HepG2 (cell line): ENCODE measurements at regions not wholly inside any gene's neighbourhood (a gene's known extent, or its start where the extent isn't known, plus 50 kb on each side); places are given as distances from the start of the nearest gene placed in this dataset.

Source experiments
- ATAC-seq: fragments of 200-7000 bp; cut with Tn5 transposase; 3 replicates; pipeline ENCODE4 v1.9.1; 2020; ENCODE audit warnings: mild to moderate bottlenecking, moderate library complexity
- BruUV-seq: library from RNA; stranded (reverse); fragments of 400-500 nt; replicated peaks from 2 replicates; lab custom pipeline; 2021; lab: Mats Ljungman, UMichigan
- CTCF ChIA-PET: fragments of 300-600 bp; formaldehyde crosslinking; extraction: SDS; loops from one replicate; lab custom pipeline; 2021; ENCODE audit warnings: low total read pairs, inconsistent platforms, low intra/inter-chr PET ratio; lab: Yijun Ruan, JAX
- POLR2A ChIA-PET: fragments of 350-600 bp; sonication (Branson Sonifier 250); formaldehyde crosslinking; loops from one replicate; lab custom pipeline; 2020; ENCODE audit warnings: antibody characterized with exemption, inconsistent platforms; lab: Yijun Ruan, JAX
- DNase-seq: peaks from one replicate; pipeline ENCODE4 v3.0.0-alpha.2; 2015; ENCODE audit warnings: low spot score
- FAIRE-seq: peaks from 3 replicates; lab custom pipeline; 2011; peaks lifted over from hg19 to GRCh38; lab: Jason Lieb, UNC
- H2AFZ ChIP-seq: one replicate; pipeline ENCODE4 v1.6.1; 2011; ENCODE audit warnings: low read length, inconsistent platforms
- H3K27ac ChIP-seq: fragments of 300-600 bp; 3 replicates; pipeline ENCODE4 v1.8.0; 2011; ENCODE audit warnings: mixed run types, mild to moderate bottlenecking, mixed read lengths, low read length, inconsistent platforms; ENCODE audit not compliant: insufficient read depth; ENCODE audit errors: extremely low read length
- H3K27me3 ChIP-seq, 2 experiments: fragments of 200-600 bp in 1 of 2; 2 replicates in 1 of 2; 3 replicates in 1 of 2; pipeline versions ENCODE4 v1.6.0 to v1.8.0; 2011; ENCODE audit warnings: low read length in 2 of 2, mild to moderate bottlenecking in 2 of 2, moderate library complexity in 2 of 2, inconsistent platforms in 1 of 2; ENCODE audit not compliant: insufficient read depth in 2 of 2, control insufficient read depth in 1 of 2
- H3K36me3 ChIP-seq, 2 experiments: fragments of 200-600 bp in 1 of 2; replicated peaks in 1 of 2; 2 replicates in 1 of 2; 3 replicates in 1 of 2; pipeline versions ENCODE4 v1.5.1 to v1.8.0; 2011; ENCODE audit warnings: low read length in 2 of 2, inconsistent platforms in 1 of 2; ENCODE audit not compliant: insufficient read depth in 2 of 2, control insufficient read depth in 1 of 2
- H3K4me1 ChIP-seq: 2 replicates; pipeline ENCODE4 v1.5.1; 2012; ENCODE audit warnings: low read length, inconsistent platforms; ENCODE audit not compliant: insufficient read depth
- H3K4me2 ChIP-seq: 2 replicates; pipeline ENCODE4 v1.6.0; 2011; ENCODE audit warnings: low read depth, low read length, inconsistent platforms
- H3K4me3 ChIP-seq, 3 experiments: fragments of 200-600 bp in 1 of 3; sonication (generic), shearing (Covaris generic) in 1 of 3; replicated peaks in 1 of 3; 2 replicates each; pipeline ENCODE4 v1.5.1; 2011 to 2016; ENCODE audit warnings: low read length in 3 of 3, inconsistent platforms in 2 of 3, low read depth in 2 of 3, mild to moderate bottlenecking in 2 of 3, control low read depth in 1 of 3, mixed read lengths in 1 of 3; ENCODE audit not compliant: insufficient read depth in 1 of 3
- H3K79me2 ChIP-seq: one replicate; pipeline ENCODE4 v1.6.1; 2011; ENCODE audit warnings: low read length, inconsistent platforms; ENCODE audit not compliant: insufficient read depth
- H3K9ac ChIP-seq: 2 replicates; pipeline ENCODE4 v1.6.0; 2011; ENCODE audit warnings: mild to moderate bottlenecking, low read depth, low read length, inconsistent platforms; ENCODE audit not compliant: insufficient read depth
- H3K9me3 ChIP-seq: 2 replicates; pipeline ENCODE4 v1.5.1; 2012; ENCODE audit warnings: mild to moderate bottlenecking, low read length
- H4K20me1 ChIP-seq: 2 replicates; pipeline ENCODE4 v1.6.0; 2011; ENCODE audit warnings: inconsistent platforms, mild to moderate bottlenecking, low read length, moderate library complexity; ENCODE audit not compliant: insufficient read depth
- BRD4 ChIP-seq: sonication (generic); formaldehyde crosslinking; IDR thresholded peaks from 2 replicates; pipeline ENCODE4 v1.4.0; 2020; ENCODE audit warnings: missing genetic modification reagents
- GZF1 ChIP-seq: sonication (generic); formaldehyde crosslinking; IDR thresholded peaks from 2 replicates; pipeline ENCODE4 v1.5.1; 2020; ENCODE audit warnings: mild to moderate bottlenecking, missing genetic modification reagents
- KLF13 ChIP-seq: sonication (generic); formaldehyde crosslinking; IDR thresholded peaks from 2 replicates; pipeline ENCODE4 v1.4.0; 2020; ENCODE audit warnings: mild to moderate bottlenecking, missing genetic modification reagents
- KLF9 ChIP-seq: IDR thresholded peaks from 2 replicates; pipeline ENCODE4 v1.6.1; 2016; ENCODE audit warnings: low read depth
- NCOR1 ChIP-seq: fragments of 200-600 bp; sonication (generic); IDR thresholded peaks from 2 replicates; pipeline ENCODE4 v1.7.0; 2017; ENCODE audit warnings: antibody characterized with exemption, low read length, borderline replicate concordance
- PHB2 ChIP-seq: fragments of 450-650 bp; IDR thresholded peaks from 2 replicates; pipeline ENCODE4 v1.6.1; 2018; ENCODE audit not compliant: partially characterized antibody
- RXRB ChIP-seq: IDR thresholded peaks from 2 replicates; pipeline ENCODE4 v1.6.1; 2016; ENCODE audit warnings: borderline replicate concordance, missing genetic modification reagents, missing compliant biosample characterization
- TEAD3 ChIP-seq: optimal IDR thresholded peaks from 2 replicates; pipeline ENCODE3; 2016; ENCODE audit warnings: borderline replicate concordance
- TP53 ChIP-seq: sonication (generic); formaldehyde crosslinking; conservative IDR thresholded peaks from 2 replicates; pipeline ENCODE4 v1.4.0; 2020; ENCODE audit warnings: missing genetic modification reagents
- ZNF329 ChIP-seq: sonication (generic); formaldehyde crosslinking; IDR thresholded peaks from 2 replicates; pipeline ENCODE4 v1.9.0; 2021; ENCODE audit warnings: low read depth, mild to moderate bottlenecking, missing genetic modification reagents
- ZNF672 ChIP-seq: sonication (generic); formaldehyde crosslinking; IDR thresholded peaks from 2 replicates; pipeline ENCODE4 v1.8.1; 2022; ENCODE audit warnings: missing genetic modification reagents
- ZNF713 ChIP-seq: sonication (generic); formaldehyde crosslinking; IDR thresholded peaks from 2 replicates; pipeline ENCODE4 v1.4.0; 2020; ENCODE audit warnings: mild to moderate bottlenecking, missing genetic modification reagents
- WGBS: methylation state at CpG from one replicate; pipeline ENCODE4 v1.1.6; 2017; ENCODE audit warnings: low lambda C conversion rate; 5-methylcytosine and 5-hydroxymethylcytosine counted together
- in situ Hi-C: cut with HindIII; loops from 2 replicates; pipeline ENCODE4 v1.10.0; 2017; ENCODE audit warnings: low pct_unique_long_range_greater_than_20kb; ENCODE audit not compliant: extremely low pct_ligation_motif_present
- intact Hi-C: fragments of 100-400 bp; cut with micrococcal nuclease; formaldehyde crosslinking; loops from one replicate; pipeline ENCODE4 v1.10.0; 2022; ENCODE audit not compliant: unreplicated experiment
- TF ChIP-seq, protein P1 (sequence below): sonication (generic); formaldehyde crosslinking; IDR thresholded peaks from 2 replicates; pipeline ENCODE4 v1.4.0; 2020; ENCODE audit warnings: missing genetic modification reagents, borderline replicate concordance
- TF ChIP-seq, protein P2 (sequence below): sonication (generic); formaldehyde crosslinking; IDR thresholded peaks from 2 replicates; pipeline ENCODE4 v1.4.0; 2020; ENCODE audit warnings: low read depth, mild to moderate bottlenecking, missing genetic modification reagents
- TF ChIP-seq, protein P3 (sequence below): sonication (generic); formaldehyde crosslinking; IDR thresholded peaks from 2 replicates; pipeline ENCODE4 v1.5.1; 2020; ENCODE audit warnings: mild to moderate bottlenecking, missing genetic modification reagents, borderline replicate concordance

DNA sequence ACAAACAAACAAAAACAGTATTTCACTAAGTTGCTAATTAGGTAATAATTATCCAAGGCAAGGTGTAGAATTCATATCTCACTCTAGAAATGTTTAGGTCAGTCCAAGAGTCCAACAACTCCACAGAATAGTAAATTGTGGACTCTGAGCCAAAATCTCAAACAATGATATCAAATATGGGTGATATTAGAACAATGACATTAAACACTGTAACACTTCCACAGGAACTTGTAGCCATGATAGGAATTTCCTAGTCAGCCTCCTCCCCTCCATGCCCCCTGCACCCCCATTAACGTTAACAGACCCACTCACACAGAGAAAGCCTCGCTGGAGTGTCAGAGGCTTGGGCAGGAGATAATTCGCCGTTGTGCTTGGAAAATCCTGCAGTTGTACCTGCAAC lies 305.0 kb upstream of the PIK3R1 start:
- no peak overlapping the region for H3K4me3 ChIP-seq
- intact Hi-C loops (no loop called here), in situ Hi-C loops (no loop called here)
- H4K20me1 ChIP-seq: no peaks in the 10 kb centered on the region
- no peak overlapping the region for H3K4me2 ChIP-seq
- no TSS peak for BruUV-seq
- no peak overlapping the region for H3K27ac ChIP-seq
- ChIA-PET CTCF (no interaction called here), POLR2A (no interaction called here)
- H3K9me3 ChIP-seq: no peaks in the 10 kb centered on the region
- peaks cover 13% of the 10 kb centered on the region for H3K4me1 ChIP-seq
- H3K9ac ChIP-seq: no peak overlapping the region
- TF ChIP-seq, protein P1, sequence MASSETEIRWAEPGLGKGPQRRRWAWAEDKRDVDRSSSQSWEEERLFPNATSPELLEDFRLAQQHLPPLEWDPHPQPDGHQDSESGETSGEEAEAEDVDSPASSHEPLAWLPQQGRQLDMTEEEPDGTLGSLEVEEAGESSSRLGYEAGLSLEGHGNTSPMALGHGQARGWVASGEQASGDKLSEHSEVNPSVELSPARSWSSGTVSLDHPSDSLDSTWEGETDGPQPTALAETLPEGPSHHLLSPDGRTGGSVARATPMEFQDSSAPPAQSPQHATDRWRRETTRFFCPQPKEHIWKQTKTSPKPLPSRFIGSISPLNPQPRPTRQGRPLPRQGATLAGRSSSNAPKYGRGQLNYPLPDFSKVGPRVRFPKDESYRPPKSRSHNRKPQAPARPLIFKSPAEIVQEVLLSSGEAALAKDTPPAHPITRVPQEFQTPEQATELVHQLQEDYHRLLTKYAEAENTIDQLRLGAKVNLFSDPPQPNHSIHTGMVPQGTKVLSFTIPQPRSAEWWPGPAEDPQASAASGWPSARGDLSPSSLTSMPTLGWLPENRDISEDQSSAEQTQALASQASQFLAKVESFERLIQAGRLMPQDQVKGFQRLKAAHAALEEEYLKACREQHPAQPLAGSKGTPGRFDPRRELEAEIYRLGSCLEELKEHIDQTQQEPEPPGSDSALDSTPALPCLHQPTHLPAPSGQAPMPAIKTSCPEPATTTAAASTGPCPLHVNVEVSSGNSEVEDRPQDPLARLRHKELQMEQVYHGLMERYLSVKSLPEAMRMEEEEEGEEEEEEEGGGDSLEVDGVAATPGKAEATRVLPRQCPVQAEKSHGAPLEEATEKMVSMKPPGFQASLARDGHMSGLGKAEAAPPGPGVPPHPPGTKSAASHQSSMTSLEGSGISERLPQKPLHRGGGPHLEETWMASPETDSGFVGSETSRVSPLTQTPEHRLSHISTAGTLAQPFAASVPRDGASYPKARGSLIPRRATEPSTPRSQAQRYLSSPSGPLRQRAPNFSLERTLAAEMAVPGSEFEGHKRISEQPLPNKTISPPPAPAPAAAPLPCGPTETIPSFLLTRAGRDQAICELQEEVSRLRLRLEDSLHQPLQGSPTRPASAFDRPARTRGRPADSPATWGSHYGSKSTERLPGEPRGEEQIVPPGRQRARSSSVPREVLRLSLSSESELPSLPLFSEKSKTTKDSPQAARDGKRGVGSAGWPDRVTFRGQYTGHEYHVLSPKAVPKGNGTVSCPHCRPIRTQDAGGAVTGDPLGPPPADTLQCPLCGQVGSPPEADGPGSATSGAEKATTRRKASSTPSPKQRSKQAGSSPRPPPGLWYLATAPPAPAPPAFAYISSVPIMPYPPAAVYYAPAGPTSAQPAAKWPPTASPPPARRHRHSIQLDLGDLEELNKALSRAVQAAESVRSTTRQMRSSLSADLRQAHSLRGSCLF (CRISPR knock-in tag): no peak
- no peak for TF ChIP-seq NCOR1
- TF ChIP-seq KLF13: no peak
- TF ChIP-seq PHB2: no peak
- TF ChIP-seq KLF9 (CRISPR knock-in tag): no peak
- TF ChIP-seq ZNF713: no peak
- no peak for TF ChIP-seq ZNF329 (CRISPR knock-in tag)
- no peak for TF ChIP-seq TP53 (CRISPR knock-in tag)
- no peak for TF ChIP-seq TEAD3 (CRISPR knock-in tag)
- TF ChIP-seq, protein P2, sequence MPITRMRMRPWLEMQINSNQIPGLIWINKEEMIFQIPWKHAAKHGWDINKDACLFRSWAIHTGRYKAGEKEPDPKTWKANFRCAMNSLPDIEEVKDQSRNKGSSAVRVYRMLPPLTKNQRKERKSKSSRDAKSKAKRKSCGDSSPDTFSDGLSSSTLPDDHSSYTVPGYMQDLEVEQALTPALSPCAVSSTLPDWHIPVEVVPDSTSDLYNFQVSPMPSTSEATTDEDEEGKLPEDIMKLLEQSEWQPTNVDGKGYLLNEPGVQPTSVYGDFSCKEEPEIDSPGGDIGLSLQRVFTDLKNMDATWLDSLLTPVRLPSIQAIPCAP (CRISPR knock-in tag): no peak
- TF ChIP-seq, protein P3, sequence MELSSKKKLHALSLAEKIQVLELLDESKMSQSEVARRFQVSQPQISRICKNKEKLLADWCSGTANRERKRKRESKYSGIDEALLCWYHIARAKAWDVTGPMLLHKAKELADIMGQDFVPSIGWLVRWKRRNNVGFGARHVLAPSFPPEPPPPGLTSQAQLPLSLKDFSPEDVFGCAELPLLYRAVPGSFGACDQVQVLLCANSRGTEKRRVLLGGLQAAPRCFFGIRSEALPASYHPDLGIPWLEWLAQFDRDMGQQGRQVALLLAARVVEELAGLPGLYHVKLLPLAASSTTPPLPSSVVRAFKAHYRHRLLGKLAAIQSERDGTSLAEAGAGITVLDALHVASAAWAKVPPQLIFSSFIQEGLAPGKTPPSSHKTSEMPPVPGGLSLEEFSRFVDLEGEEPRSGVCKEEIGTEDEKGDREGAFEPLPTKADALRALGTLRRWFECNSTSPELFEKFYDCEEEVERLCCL: no peak
- no peak for TF ChIP-seq ZNF672 (CRISPR knock-in tag)
- no peak for TF ChIP-seq RXRB (CRISPR knock-in tag)
- no peak for TF ChIP-seq GZF1 (CRISPR knock-in tag)
- TF ChIP-seq BRD4 (CRISPR knock-in tag): no peak
- H3K36me3 ChIP-seq: no peaks in the 10 kb centered on the region
- FAIRE-seq (no peak), ATAC-seq (no peak), DNase-seq (no peak)
- 58% methylated on average over 4 of the region's 4 CpGs for WGBS
- no peak overlapping the region for H2AFZ ChIP-seq
- H3K27me3 ChIP-seq: no peaks in the 10 kb centered on the region
- H3K79me2 ChIP-seq: no peaks in the 10 kb centered on the region
